DMS53 treated with DMSO at 0.1 percent for 48 hours (cell line): ENCODE measurements at regions not wholly inside any gene's neighbourhood (a gene's known extent, or its start where the extent isn't known, plus 50 kb on each side); places are given as distances from the start of the nearest gene placed in this dataset.

Experiments used
- DNase-seq: peaks from one replicate; lab custom pipeline; 2025; ENCODE audit not compliant: unreplicated experiment; lab: John Stamatoyannopoulos, UW

GRCh38 chr9:108724122-108724521 is 131.7 kb downstream of the ACTL7B start:
- no peak for DNase-seq

GRCh38 chr9:108722396-108722795 is 133.4 kb downstream of the ACTL7B start:
- no peak for DNase-seq

- DNase-seq = no peak
Observed at GRCh38 chr9:108720191-108720642, 135.6 kb downstream of the ACTL7B start.

GRCh38 chr9:108710424-108710823 is 145.4 kb downstream of the ACTL7B start:
- DNase-seq = no peak

DNA sequence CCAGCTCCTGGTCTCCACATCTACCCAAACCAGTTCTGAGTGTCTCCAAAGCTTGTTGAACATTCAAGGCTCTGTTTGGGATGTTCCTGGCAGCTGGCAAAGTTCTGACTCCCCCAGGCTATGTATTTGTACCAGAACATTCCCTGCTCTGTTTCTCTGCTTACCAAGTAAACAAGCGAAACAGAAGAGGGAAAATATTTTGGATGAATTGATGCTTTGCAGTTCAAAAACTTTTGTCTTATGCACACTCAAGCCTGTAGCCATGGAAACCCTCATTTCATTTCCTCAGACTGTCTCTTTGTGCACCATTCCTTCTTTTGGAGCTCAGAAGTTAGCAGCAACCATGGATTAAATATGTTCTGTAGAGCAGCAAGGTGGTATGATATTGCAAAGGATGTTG is 145.8 kb downstream of the ACTL7B start:
- no peak for DNase-seq

DNA sequence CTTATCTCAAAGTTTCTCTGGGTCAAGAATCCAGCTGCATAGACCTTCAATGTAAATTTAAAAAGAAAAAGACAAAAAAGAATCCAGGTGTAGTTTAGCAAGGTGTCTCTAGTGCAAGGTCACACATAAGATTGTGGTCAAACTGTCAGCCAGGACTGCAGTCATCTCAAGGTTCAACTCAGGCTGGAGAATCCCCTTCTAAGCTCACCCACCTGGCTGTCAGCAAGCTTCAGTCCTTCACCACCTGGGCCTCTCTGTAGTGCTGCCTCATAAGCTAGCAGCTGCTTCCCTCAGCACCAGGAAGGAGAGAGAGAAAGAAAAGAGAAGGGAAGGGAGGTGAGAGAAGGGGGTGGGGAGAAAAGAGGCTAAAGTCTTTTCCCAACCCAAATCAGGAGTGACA is 146.7 kb downstream of the ACTL7B start:
- no peak for DNase-seq

GRCh38 chr9:108708448-108708847 is 147.3 kb downstream of the ACTL7B start:
- no peak for DNase-seq

DNA sequence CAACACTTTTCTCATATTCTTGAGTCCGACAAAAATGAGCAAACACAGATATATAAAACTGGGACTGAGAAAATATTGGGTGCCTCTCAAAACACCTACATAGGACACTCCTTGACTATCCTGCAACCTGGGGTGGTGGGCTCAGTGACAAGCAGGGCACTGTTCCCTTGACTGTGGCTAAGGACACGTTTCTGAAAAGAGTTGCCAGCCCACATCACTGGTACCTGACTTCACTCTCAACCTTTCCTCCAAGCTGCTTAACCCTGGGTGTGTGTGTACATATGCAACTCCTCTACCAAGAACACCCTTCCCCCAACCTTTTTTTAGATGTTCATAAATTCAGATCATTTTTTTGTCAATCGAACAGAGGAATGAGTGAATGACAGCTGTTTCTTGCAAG is 148.7 kb downstream of the ACTL7B start:
- DNase-seq = no peak

DNA sequence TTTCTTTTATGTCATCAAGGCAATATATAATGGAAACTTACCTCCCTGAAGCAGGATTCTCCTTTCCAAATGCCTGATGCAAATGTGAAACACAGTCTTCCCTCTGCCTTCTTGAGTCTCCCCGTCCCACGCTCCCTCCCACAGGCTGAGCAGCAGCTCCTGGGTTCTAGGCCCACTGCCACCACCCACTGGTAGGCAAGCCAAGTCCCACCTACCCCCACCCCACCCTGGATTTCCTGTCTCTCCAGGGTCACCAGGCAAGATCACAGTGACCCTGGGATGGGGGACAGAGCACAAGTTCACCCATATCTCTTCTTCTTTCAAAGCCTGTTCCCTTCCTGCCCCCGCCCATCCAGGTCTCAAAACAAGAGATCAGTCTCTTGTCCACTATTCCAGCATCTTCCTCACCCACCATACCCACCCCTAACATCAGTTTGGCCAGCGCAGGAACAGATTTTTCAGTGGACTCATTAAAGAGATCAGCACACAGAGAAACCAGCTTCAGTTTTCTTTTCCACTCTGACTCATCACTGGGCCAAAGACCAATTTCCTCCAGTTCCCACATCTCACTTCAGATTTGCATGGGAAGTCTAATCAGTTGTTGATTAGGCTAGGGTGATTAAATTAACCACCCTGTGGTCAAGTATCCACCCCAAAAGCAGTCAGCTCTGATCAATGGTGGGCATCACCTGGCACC is 151.5 kb downstream of the ACTL7B start:
- no peak for DNase-seq

DNA sequence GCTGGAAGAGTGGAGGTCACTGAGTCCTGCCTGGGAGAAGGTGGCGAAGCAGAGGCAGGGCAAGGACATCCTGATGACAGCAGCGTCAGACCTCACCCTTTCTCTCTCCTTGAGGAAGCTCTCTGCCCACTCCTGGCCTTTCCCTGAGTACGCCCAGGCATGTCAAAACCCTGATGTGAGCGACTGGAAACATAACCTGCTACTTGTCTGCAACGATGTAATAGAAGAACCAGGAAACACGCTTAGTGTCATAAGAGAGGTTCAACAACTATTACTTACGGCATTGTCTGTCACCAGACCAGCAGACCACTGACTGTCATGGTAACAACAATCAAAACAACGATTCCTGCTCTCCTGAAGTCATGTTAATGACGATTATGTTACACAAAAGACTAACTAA is 152.4 kb downstream of the ACTL7B start:
- DNase-seq = no peak

GRCh38 chr9:108702681-108703080 is 153.1 kb downstream of the ACTL7B start:
- DNase-seq = no peak

GRCh38 chr9:108698801-108699200 is 157.0 kb downstream of the ACTL7B start:
- no peak for DNase-seq

DNA sequence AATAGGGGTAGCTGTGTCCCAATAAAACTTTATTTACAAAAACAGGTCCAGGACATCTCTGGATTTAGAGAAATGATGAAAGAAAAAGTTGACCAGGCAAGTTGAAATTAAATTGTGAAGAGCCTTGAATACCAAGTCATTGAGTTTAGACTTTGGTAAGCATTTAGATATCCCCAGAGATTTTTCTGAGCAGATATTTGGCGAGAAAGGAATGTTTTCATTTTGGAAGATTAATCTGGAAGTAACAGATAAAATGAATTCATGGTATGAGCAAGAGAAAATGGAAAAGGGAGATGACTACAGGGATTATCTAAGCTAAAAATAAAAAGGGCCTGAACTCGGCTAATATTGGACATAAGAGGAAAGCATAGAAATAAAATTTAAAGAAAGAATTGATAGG is 157.6 kb downstream of the ACTL7B start:
- no peak for DNase-seq

GRCh38 chr9:108696156-108696555 is 159.6 kb downstream of the ACTL7B start:
- no peak for DNase-seq

GRCh38 chr9:108694170-108694569 is 161.6 kb downstream of the ACTL7B start:
- DNase-seq = no peak

GRCh38 chr9:108691614-108692013 is 164.2 kb downstream of the ACTL7B start:
- DNase-seq = peak; percentile 59

DNA sequence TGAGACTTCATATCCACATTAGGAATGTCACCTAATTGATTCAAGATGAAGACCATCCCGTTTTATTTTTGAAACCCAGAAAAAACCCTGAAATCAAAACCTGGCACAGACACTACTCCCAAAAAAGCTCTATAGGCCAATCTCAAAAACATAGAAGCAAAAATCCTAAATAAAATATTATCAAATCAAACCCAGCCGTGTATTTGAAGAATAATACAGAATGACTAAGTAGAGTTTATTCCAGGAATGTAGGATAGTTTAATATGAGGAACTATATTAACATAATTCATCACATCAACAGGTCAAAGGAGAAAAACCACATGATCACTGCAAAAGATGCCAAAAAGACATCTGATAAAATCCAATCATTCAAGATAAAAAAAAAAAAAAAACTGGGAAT is 167.1 kb downstream of the ACTL7B start:
- DNase-seq = no peak

GRCh38 chr9:108688051-108688450 is 167.7 kb downstream of the ACTL7B start:
- DNase-seq = no peak

- no peak for DNase-seq
Observed at GRCh38 chr9:108687006-108687987, 168.5 kb downstream of the ACTL7B start.

DNA sequence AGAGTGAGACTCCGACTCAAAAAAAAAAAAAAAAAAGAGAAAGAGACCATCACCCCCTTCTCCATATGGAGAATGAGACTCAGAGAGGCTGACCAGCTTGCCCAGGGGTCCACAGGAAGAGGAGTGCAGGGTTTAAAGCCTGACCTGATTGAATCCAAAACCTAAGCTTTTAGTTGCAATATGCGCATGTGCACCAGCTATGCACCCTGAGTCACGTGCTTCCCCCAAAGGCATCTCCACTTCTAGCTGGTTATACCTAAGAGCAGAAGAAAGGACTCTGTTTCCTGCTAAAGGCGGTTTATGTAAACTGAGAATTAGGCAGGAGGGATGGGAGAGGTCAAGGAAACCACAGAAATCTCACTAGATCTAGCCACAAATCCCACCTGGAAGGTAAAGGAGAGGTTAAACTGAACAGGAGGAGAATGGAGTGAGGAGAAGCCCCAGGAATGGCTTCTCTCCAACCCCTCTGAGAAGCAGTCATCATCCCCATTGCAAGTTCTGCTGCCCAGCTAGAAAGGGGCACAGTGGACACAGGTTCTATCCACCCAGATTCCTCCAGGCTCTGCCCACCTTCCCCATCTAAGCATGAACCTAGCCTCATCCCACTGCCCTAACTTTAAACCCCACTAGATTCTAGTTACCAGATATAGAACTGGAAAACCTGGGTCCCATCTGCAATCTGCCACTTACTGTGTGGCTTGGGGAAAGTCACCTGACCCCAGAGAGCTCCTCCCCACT is 171.3 kb downstream of the ACTL7B start:
- no peak for DNase-seq

- DNase-seq = no peak
Observed at GRCh38 chr9:108683245-108683644, 172.5 kb downstream of the ACTL7B start.
